Glutamatergic neuron (in vitro differentiated cells): ENCODE measurements at regions not wholly inside any gene's neighbourhood (a gene's known extent, or its start where the extent isn't known, plus 50 kb on each side); places are given as distances from the start of the nearest gene placed in this dataset.

Experiments used
- DNase-seq: peaks from one replicate; pipeline ENCODE4 v3.0.0; 2022
- H3K27ac Mint-ChIP-seq: one replicate; pipeline ENCODE4 v1.8.0; 2020; ENCODE audit warnings: mild to moderate bottlenecking, mixed read lengths, inconsistent platforms; ENCODE audit not compliant: unreplicated experiment
- H3K27me3 Mint-ChIP-seq: one replicate; pipeline ENCODE4 v1.8.0; 2020; ENCODE audit warnings: mild to moderate bottlenecking, moderate library complexity, mixed read lengths, inconsistent platforms; ENCODE audit not compliant: unreplicated experiment
- H3K36me3 Mint-ChIP-seq: one replicate; pipeline ENCODE4 v1.8.0; 2020; ENCODE audit warnings: mild to moderate bottlenecking, mixed read lengths, inconsistent platforms; ENCODE audit not compliant: unreplicated experiment
- H3K4me1 Mint-ChIP-seq: one replicate; pipeline ENCODE4 v1.8.0; 2020; ENCODE audit warnings: mild to moderate bottlenecking, low read depth, mixed read lengths, inconsistent platforms; ENCODE audit not compliant: unreplicated experiment
- H3K4me3 Mint-ChIP-seq: one replicate; pipeline ENCODE4 v1.8.0; 2020; ENCODE audit warnings: mild to moderate bottlenecking, mixed read lengths, inconsistent platforms; ENCODE audit not compliant: unreplicated experiment
- H3K9me3 Mint-ChIP-seq: one replicate; pipeline ENCODE4 v1.8.0; 2020; ENCODE audit warnings: mild to moderate bottlenecking, moderate library complexity, mixed read lengths, inconsistent platforms; ENCODE audit not compliant: unreplicated experiment
- TF ChIP-seq, protein P1 (sequence below): fragments of 200-600 bp; sonication (generic); IDR thresholded peaks from one replicate; pipeline ENCODE4 v1.5.0; 2021; ENCODE audit not compliant: partially characterized antibody, unreplicated experiment

DNA sequence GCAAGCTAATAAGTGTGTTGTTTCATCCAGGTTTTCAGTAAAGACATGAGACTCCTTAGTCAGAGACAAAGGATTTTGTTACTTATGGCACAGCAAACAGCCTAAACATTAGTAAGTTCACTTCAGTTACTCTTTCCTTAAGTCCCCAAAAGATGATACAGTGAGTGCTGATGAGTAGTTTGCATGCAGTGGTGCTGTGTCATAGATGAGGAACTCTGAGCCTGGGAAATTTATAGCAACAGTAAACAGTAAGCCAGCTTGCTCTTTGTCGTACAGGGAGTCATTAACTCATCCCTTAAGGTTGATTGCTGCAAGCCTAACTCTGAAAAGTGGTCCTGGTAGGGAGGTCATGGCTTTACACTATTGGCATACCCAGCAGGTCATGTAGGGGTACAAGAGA, 208.6 kb upstream of the OR4E1 start:
- Mint-ChIP-seq H3K4me3 (no peak overlapping the region), H3K4me1 (no peaks in the 10 kb centered on the region), H3K27ac (no peak overlapping the region), H3K9me3 (no peaks in the 10 kb centered on the region), H3K27me3 (no peaks in the 10 kb centered on the region), H3K36me3 (no peaks in the 10 kb centered on the region)
- TF ChIP-seq, protein P1, sequence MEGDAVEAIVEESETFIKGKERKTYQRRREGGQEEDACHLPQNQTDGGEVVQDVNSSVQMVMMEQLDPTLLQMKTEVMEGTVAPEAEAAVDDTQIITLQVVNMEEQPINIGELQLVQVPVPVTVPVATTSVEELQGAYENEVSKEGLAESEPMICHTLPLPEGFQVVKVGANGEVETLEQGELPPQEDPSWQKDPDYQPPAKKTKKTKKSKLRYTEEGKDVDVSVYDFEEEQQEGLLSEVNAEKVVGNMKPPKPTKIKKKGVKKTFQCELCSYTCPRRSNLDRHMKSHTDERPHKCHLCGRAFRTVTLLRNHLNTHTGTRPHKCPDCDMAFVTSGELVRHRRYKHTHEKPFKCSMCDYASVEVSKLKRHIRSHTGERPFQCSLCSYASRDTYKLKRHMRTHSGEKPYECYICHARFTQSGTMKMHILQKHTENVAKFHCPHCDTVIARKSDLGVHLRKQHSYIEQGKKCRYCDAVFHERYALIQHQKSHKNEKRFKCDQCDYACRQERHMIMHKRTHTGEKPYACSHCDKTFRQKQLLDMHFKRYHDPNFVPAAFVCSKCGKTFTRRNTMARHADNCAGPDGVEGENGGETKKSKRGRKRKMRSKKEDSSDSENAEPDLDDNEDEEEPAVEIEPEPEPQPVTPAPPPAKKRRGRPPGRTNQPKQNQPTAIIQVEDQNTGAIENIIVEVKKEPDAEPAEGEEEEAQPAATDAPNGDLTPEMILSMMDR: no peak
- no peak for DNase-seq

DNA sequence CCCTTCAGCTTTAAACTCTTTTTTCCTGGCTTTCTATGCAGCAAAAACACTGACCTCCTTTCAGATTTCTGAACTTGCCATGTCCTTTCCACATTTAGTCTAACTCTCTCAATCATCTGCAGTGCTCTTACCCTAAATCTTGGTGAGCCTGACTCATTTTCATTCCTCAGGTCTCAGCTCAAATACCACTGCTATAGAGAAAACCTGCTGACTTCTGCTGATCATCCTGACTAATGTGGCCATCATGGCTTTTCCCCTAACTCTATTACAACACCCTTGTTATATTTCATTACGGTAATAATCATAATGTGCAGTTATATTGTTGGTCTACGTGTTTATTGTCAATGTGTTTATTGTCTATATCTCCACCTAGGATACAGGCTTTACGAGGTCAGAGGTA, 207.3 kb upstream of the OR4E1 start:
- DNase-seq: no peak
- Mint-ChIP-seq H3K4me3 (no peak overlapping the region), H3K4me1 (no peaks in the 10 kb centered on the region), H3K9me3 (no peaks in the 10 kb centered on the region), H3K27ac (no peak overlapping the region), H3K27me3 (no peaks in the 10 kb centered on the region), H3K36me3 (no peaks in the 10 kb centered on the region)
- TF ChIP-seq, protein P1: no peak

DNA sequence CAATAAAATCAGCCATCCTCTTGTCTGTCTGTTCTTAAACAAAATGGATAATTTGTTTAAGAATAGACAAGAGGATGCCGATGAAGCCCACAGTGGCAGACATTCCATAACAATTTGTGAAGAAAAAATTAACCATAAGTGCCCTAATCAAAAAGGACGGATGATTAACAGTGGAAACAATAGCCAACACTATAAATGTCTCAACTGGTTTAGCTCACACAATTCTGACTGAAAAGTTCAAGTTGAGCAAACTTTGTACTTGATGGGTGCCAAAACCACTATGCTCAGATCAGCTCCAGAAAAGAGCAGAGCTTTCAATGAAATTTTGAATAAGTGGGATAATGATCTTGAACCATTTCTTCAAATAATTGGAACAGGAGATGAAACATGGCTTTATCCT, 202.2 kb upstream of the OR4E1 start:
- H3K4me3 Mint-ChIP-seq: no peak overlapping the region
- no peaks in the 10 kb centered on the region for H3K9me3 Mint-ChIP-seq
- no peak for DNase-seq
- no peaks in the 10 kb centered on the region for H3K36me3 Mint-ChIP-seq
- no peaks in the 10 kb centered on the region for H3K27me3 Mint-ChIP-seq
- TF ChIP-seq, protein P1: no peak
- no peaks in the 10 kb centered on the region for H3K4me1 Mint-ChIP-seq
- H3K27ac Mint-ChIP-seq: no peak overlapping the region

DNA sequence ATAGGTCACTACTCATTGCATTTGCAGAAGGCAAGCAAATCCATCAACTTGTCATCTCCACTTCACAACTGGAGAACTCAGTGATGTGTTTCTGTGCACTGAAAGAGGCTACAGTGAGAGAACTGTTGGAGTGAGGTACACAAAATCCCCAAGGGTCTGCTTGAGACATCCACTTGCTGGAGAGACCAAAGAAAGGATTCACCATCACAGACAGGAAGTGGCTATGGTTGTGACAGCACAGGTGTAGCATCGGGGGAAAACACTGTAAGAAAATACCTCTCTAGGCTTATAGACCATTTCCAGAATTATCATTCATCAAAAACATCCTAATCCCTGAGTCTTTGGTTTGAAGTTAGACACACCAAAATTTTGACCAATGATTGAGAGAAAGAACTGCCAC, 201.3 kb upstream of the OR4E1 start:
- Mint-ChIP-seq H3K9me3 (peaks cover 2% of the 10 kb centered on the region), H3K27ac (no peak overlapping the region), H3K4me1 (no peaks in the 10 kb centered on the region), H3K4me3 (no peak overlapping the region), H3K36me3 (peaks cover 4% of the 10 kb centered on the region), H3K27me3 (no peaks in the 10 kb centered on the region)
- TF ChIP-seq, protein P1: no peak
- no peak for DNase-seq

DNA sequence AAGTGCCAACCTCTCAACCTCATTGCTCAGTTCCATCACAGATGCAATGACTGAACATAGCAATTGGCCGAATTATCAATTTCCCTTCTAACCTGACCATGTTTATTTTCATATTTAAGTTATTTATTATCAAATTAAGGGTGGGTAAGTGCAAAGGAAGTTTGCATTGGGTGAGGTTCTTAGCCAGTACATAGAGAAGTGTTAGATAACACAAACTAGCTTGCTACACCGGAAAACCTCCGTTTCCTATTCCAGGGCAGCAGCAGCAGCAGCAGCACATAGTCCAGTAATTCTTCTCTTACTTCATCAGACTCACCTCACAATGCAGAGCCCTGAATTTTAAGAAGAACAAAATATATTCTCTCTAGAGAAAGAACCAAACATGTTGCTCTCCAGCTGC, 200.5 kb upstream of the OR4E1 start:
- H3K27ac Mint-ChIP-seq: no peak overlapping the region
- no peak overlapping the region for H3K4me3 Mint-ChIP-seq
- TF ChIP-seq, protein P1: no peak
- DNase-seq: no peak
- peaks cover 5% of the 10 kb centered on the region for H3K36me3 Mint-ChIP-seq
- H3K9me3 Mint-ChIP-seq: peaks cover 2% of the 10 kb centered on the region
- H3K27me3 Mint-ChIP-seq: no peaks in the 10 kb centered on the region
- H3K4me1 Mint-ChIP-seq: no peaks in the 10 kb centered on the region
